LoVo (cell line): ENCODE measurements at regions not wholly inside any gene's neighbourhood (a gene's known extent, or its start where the extent isn't known, plus 50 kb on each side); places are given as distances from the start of the nearest gene placed in this dataset.
"Not testable (repeated sequence)": the region's sequence is repeated elsewhere in the genome, so short reads cannot be mapped to it uniquely, and the experiment has no call there.

Experiments used
- DNase-seq: peaks from one replicate; pipeline ENCODE4 v3.0.0-alpha.2; 2016; ENCODE audit warnings: low spot score

- not testable (repeated sequence) for DNase-seq
Observed at GRCh38 chr12:131656796-131657195, 54.1 kb upstream of the SFSWAP start.

- not testable (repeated sequence) for DNase-seq
Observed at GRCh38 chr12:131658605-131659004, 52.3 kb upstream of the SFSWAP start.

DNA sequence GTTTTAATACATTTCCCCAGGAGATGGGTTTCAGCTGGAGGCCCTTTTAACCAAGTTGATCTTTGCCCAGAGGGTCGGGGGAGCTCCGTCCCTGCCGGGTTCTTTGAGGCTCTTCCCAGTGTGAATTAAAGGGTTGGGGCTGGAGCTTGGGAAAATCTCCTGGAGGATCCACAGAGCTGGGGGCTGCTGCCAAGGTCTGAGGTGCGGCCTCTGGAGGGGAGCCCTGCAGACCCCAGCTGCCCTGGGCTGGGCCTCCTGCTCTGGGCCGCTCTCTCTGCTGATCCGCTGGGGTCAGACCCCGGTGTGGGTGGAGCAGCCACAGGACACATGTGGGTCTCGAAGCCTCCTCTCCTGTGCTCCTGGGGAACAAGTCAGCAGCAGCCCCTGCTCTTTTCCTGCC is 51.4 kb upstream of the SFSWAP start:
- DNase-seq = not testable (repeated sequence)

- not testable (repeated sequence) for DNase-seq
Observed at GRCh38 chr12:131659976-131660375, 50.9 kb upstream of the SFSWAP start.

DNA sequence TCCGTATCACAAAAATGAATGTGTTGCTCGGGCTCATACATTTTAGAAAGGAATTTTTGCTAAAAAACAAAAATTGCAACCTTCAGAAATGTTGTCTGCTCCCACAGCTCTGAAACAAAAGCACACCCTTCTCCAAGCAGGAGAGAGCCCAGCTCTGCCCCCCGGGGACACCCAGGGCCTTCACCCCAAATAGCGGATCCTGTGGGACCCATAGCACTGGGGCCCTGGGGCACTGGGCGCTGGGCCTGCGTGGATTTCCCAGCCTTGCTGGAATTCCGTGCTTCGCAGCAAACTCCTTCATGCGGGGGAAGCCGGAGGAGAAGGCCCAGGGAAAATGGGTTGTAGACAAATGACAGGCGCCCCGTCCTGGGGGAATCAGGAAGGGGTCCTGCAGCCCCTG is 50.5 kb upstream of the SFSWAP start:
- DNase-seq = not testable (repeated sequence)
